PC-9 (cell line): ENCODE measurements at regions not wholly inside any gene's neighbourhood (a gene's known extent, or its start where the extent isn't known, plus 50 kb on each side); places are given as distances from the start of the nearest gene placed in this dataset.

Source experiments
- CTCF ChIP-seq: fragments of 200-600 bp; sonication (generic); conservative IDR thresholded peaks from 2 replicates; pipeline ENCODE4 v1.6.1; 2017; ENCODE audit warnings: mixed run types, antibody characterized with exemption, mild to moderate bottlenecking, moderate library complexity
- EZH2 ChIP-seq: fragments of 200-600 bp; sonication (generic); IDR thresholded peaks from 2 replicates; pipeline ENCODE4 v1.8.0; 2017; ENCODE audit warnings: antibody characterized with exemption, low read depth

- no peak for TF ChIP-seq CTCF
- TF ChIP-seq EZH2 = no peak
Measured at GRCh38 chr1:215507119-215507518, 60.0 kb upstream of the KCTD3 start.
